ENCODE measurements at regions not wholly inside any gene's neighbourhood (a gene's known extent, or its start where the extent isn't known, plus 50 kb on each side); places are given as distances from the start of the nearest gene placed in this dataset.

- no peak for DNase-seq
Observed at GRCh38 chr13:58528351-58528750, 896.8 kb downstream of the PCDH17 start.

GRCh38 chr13:58531614-58532013 lies 900.1 kb downstream of the PCDH17 start:
- DNase-seq = no peak

GRCh38 chr13:58542530-58542929 lies 911.0 kb downstream of the PCDH17 start:
- no peak for DNase-seq

- DNase-seq = no peak
Observed at GRCh38 chr13:58547419-58547818, 915.9 kb downstream of the PCDH17 start.

- DNase-seq = no peak
Observed at GRCh38 chr13:58566176-58566575, 934.6 kb downstream of the PCDH17 start.

GRCh38 chr13:58573743-58574142 lies 942.2 kb downstream of the PCDH17 start:
- DNase-seq = no peak

- DNase-seq = no peak
Observed at GRCh38 chr13:58574791-58575190, 943.2 kb downstream of the PCDH17 start.

GRCh38 chr13:58579468-58579867 lies 947.9 kb downstream of the PCDH17 start:
- DNase-seq = no peak

- DNase-seq = no peak
Observed at GRCh38 chr13:58583966-58584365, 952.4 kb downstream of the PCDH17 start.

- DNase-seq = no peak
Observed at GRCh38 chr13:58584610-58585009, 953.1 kb downstream of the PCDH17 start.

- no peak for DNase-seq
Observed at GRCh38 chr13:58587183-58587582, 955.6 kb downstream of the PCDH17 start.

GRCh38 chr13:58592052-58592451 lies 960.5 kb downstream of the PCDH17 start:
- DNase-seq = no peak

- DNase-seq = no peak
Observed at GRCh38 chr13:58592786-58593185, 961.2 kb downstream of the PCDH17 start.

- no peak for DNase-seq
Observed at GRCh38 chr13:58594747-58595600, 963.4 kb downstream of the PCDH17 start.

GRCh38 chr13:58597552-58597951 lies 966.0 kb downstream of the PCDH17 start:
- DNase-seq = no peak

GRCh38 chr13:58598241-58598640 lies 966.7 kb downstream of the PCDH17 start:
- no peak for DNase-seq

GRCh38 chr13:58611117-58611516 lies 979.6 kb downstream of the PCDH17 start:
- no peak for DNase-seq

GRCh38 chr13:58617880-58618665 lies 986.5 kb downstream of the PCDH17 start:
- no peak for DNase-seq

GRCh38 chr13:58619396-58620113 lies 988.0 kb downstream of the PCDH17 start:
- DNase-seq = no peak

GRCh38 chr13:58620176-58620575 lies 988.6 kb downstream of the PCDH17 start:
- DNase-seq = no peak

- DNase-seq = no peak
Observed at GRCh38 chr13:58625703-58626389, 994.3 kb downstream of the PCDH17 start.

GRCh38 chr13:58630794-58631193 lies 999.2 kb downstream of the PCDH17 start:
- no peak for DNase-seq

GRCh38 chr13:58633226-58633625 lies 1001.7 kb downstream of the PCDH17 start:
- no peak for DNase-seq
